GM12874 (cell line): ENCODE measurements at regions not wholly inside any gene's neighbourhood (a gene's known extent, or its start where the extent isn't known, plus 50 kb on each side); places are given as distances from the start of the nearest gene placed in this dataset.

ENCODE experiments used
- TF ChIP-seq, protein P1 (sequence below): IDR thresholded peaks from 2 replicates; pipeline ENCODE4 v1.5.1; 2011; ENCODE audit warnings: low read depth, mild to moderate bottlenecking, control low read depth, low read length, moderate library complexity; ENCODE audit not compliant: insufficient read depth

DNA sequence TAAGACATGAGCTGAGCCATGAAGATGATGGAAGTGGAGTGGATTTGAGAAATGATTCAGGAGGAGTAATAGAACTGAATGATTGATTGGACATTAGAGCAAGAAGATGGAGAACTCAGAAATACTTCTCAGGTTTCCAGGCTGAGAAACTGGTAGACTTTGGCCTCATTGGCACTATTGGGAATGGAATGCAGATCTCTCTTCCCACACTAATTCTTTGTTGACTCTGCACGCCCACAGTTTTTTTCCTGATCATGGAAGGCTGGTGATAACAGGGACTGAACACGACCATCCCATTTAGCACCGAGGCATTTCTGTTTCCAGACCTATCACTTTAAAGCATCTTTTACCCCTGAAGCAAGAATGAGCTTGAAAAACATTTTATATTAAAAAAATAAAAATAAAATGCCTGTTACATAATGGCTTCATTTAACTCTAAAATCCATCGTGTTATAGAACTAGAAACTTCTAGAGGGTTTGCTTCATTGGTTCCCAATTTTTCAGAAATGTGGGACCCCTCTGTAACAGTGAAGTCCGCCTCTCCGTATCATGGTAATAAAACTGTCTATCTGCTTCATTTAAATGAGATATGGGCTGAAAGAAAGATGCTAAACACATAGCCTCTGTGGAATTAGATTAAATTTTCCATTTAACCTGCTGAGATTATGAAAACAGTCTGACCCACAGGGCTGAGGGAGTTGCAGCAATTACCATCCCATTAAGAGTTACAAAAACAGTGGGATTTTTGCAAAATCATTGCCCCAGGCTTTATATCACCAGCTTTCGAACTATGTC, 562.0 kb upstream of the CFAP20DC start:
- TF ChIP-seq, protein P1, sequence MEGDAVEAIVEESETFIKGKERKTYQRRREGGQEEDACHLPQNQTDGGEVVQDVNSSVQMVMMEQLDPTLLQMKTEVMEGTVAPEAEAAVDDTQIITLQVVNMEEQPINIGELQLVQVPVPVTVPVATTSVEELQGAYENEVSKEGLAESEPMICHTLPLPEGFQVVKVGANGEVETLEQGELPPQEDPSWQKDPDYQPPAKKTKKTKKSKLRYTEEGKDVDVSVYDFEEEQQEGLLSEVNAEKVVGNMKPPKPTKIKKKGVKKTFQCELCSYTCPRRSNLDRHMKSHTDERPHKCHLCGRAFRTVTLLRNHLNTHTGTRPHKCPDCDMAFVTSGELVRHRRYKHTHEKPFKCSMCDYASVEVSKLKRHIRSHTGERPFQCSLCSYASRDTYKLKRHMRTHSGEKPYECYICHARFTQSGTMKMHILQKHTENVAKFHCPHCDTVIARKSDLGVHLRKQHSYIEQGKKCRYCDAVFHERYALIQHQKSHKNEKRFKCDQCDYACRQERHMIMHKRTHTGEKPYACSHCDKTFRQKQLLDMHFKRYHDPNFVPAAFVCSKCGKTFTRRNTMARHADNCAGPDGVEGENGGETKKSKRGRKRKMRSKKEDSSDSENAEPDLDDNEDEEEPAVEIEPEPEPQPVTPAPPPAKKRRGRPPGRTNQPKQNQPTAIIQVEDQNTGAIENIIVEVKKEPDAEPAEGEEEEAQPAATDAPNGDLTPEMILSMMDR = no peak

DNA sequence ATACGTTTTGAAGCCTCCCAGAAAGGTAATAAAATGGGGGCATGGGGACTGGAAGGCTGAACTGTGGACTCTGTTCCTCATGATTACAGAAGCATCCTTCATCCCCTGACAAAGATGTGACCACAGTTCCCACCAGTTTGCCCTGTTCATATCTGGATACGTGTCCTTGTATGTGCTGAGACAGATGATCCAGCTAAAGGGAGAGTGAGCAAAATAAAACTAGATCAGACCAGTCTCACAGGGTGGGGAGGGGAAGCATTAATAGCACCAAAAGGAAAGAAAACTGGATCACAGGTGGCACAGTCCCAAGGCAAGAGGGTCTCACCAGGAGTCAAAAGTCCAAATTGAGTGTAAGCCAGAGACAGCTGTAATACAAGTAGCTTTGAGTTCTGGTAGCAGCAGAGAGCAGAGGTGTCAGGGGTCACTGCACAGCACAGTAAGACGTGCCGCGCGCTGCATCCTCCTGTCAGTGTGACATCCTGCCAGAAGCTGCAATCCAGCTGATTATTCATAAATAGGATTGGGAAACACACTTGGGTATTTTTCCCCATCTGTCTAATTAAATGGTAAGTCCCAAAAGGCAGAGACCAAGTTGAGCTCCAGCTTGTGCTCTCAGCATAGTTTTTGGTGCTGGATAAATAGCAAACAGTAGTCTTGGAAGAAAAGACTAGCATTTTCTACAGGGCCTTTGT, 560.0 kb upstream of the CFAP20DC start:
- TF ChIP-seq, protein P1 = no peak

DNA sequence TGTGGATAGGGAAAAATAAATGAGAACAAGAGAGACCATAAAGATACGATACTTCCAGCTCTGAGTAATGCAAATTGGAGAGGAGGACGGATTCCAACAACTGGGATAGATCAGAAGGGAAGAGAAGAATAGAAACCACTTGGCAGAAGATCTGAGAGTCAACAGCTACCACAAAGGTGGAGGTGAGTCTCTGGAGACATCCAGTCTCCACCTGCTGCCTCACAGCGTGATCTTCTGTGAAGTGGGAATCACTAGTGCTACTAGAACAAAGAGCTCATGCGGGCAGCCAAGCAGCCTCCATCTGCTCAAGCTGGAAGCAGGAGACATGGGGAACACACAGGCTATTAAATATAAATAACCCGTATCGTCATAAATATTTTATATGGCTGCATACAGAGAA, 558.5 kb upstream of the CFAP20DC start:
- TF ChIP-seq, protein P1 = no peak

DNA sequence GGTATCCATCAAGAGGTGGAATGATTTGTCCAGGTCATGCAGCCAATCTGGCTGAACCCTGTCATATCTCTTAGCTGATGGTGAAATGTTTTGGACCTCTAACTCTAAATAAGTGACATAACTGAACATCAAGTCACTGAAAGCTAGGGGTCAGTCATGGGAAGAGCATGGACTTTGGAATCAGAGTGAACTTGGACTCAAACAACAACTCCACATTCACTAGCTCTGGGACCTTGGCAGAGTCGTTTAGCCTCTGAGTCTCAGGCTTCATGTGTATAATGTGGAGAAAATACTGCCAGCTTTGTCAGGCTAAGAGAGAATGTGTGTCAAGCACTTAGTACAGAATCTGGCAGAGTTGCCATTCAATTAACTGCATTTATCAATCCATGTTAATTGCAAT, 557.8 kb upstream of the CFAP20DC start:
- TF ChIP-seq, protein P1 = no peak

DNA sequence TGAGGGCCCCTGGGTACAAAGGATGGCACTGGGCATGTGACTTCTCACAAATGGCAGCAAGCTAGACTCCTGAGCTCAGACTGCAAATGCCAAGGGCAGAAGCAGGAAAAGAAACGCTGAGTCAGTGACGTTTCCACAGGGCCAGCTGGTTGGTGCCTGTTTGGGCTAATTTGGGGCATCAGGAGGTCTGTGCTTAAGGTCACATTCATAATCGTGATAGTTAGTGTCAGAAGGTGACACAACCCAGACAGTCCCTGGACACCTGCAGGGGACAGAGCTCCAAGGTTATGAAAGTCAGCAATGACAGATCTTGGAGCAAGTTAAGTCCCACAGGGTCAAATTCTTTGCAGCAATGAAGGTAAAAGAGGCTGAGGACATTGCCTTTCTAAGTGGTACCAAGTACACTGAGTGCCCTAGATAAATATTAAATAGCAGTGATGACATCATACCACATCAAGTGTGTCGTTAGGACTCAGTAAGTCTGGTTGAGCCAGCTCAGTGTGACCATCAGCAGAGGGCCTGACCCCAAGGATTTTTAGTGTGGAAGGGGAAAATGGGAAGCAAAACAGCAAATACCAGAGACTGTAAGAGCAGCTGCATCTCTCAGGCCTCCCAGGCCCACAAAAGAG, 556.9 kb upstream of the CFAP20DC start:
- TF ChIP-seq, protein P1 = no peak

DNA sequence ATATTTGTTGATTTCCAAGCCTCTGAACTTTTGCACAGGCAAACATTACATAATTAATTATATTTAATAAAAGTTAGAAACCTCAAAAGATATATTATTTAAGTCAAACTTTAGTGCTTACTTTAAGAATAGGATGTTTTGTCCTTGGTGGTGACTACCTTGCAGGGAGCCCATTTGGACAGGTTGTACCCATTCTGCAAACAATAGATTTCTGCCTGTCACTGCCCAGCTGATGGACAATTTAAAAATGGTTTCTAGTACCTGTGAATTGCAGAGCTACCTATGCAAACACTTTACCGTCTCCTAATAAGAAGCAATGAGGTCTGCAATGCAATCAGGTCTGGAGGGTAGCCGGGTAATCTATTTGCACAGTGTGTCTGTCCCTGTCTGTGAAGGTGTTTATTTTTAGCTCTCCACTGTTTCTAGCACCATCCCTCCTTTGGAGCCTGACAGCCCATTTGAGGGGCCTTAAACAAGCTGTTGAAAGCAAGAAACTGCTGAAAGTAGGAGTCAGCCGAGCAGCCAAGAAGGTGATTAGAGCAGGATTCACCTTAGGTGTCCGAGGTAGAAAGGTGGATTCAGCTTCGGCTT, 556.2 kb upstream of the CFAP20DC start:
- TF ChIP-seq, protein P1 = no peak

DNA sequence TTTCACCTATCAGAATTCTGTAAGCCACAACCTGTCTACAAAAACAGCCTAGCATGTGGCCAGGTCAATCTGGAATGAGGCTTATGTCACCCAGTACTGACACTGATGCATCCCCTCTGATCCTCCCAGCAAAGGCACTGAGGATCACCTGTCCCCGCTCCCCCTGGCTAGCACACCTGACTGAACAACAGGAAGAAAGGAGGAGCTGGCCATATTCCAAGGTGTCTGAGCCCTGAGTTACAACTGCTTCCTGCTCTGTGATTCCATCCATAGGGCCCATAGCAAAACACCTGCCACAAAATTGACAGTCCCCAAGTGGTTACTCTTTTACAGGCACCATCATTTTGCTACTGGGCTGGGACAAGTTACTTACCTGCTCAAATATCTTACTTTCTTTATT, 555.5 kb upstream of the CFAP20DC start:
- TF ChIP-seq, protein P1 = no peak
